Type B pancreatic cell (in vitro differentiated cells): ENCODE measurements at regions not wholly inside any gene's neighbourhood (a gene's known extent, or its start where the extent isn't known, plus 50 kb on each side); places are given as distances from the start of the nearest gene placed in this dataset.
"Not testable (repeated sequence)": the region's sequence is repeated elsewhere in the genome, so short reads cannot be mapped to it uniquely, and the experiment has no call there.

Source experiments
- DNase-seq: peaks from one replicate; pipeline ENCODE4 v3.0.0; 2021; ENCODE audit warnings: mixed read lengths; ENCODE audit not compliant: unreplicated experiment; ENCODE audit errors: extremely low spot score
- H3K27ac Mint-ChIP-seq: 2 replicates; pipeline ENCODE4 v1.8.0; 2021; ENCODE audit warnings: mild to moderate bottlenecking, mixed read lengths
- H3K27me3 Mint-ChIP-seq: 2 replicates; pipeline ENCODE4 v1.8.0; 2021; ENCODE audit warnings: mixed read lengths
- H3K36me3 Mint-ChIP-seq: 2 replicates; pipeline ENCODE4 v1.8.0; 2021; ENCODE audit warnings: mixed read lengths
- H3K4me1 Mint-ChIP-seq: one replicate; pipeline ENCODE4 v1.8.0; 2021; ENCODE audit warnings: mixed read lengths; ENCODE audit not compliant: unreplicated experiment
- H3K4me3 Mint-ChIP-seq: 2 replicates; pipeline ENCODE4 v1.8.0; 2021; ENCODE audit warnings: mild to moderate bottlenecking, mixed read lengths
- H3K9me3 Mint-ChIP-seq: 2 replicates; pipeline ENCODE4 v1.8.0; 2021; ENCODE audit warnings: mixed read lengths
- CTCF ChIP-seq: fragments of 200-600 bp; sonication (generic); conservative IDR thresholded peaks from 2 replicates; pipeline ENCODE4 v1.5.0; 2021; ENCODE audit warnings: antibody characterized with exemption, mild to moderate bottlenecking

GRCh38 chr3:8345398-8345797 lies 156.2 kb upstream of the LMCD1 start:
- TF ChIP-seq CTCF: no peak
- Mint-ChIP-seq H3K4me3 (no peak overlapping the region), H3K27me3 (no peaks in the 10 kb centered on the region), H3K9me3 (peaks cover 23% of the 10 kb centered on the region), H3K4me1 (peaks cover 7% of the 10 kb centered on the region), H3K27ac (no peak overlapping the region), H3K36me3 (no peaks in the 10 kb centered on the region)
- no peak for DNase-seq

DNA sequence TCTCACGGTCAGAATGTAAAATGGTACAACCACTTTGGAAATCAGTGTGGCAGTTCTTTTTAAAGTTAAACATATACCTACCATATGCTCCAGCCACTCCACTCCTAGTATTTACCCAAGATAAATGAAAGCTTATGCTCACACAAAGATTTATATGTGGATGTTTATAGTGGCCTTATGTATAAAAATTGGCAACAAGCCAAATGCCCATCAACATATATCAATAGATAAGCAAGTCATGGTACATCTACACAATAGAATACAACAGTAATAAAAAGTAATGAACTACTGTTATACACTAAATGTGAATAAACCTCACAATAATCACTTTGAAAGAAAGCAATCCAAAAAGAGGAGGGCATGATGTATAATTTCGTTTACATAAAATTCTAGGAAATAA lies 153.5 kb upstream of the LMCD1 start:
- Mint-ChIP-seq H3K27me3 (no peaks in the 10 kb centered on the region), H3K27ac (no peak overlapping the region), H3K4me3 (no peak overlapping the region), H3K36me3 (no peaks in the 10 kb centered on the region), H3K4me1 (no peaks in the 10 kb centered on the region), H3K9me3 (peaks cover 23% of the 10 kb centered on the region)
- TF ChIP-seq CTCF: no peak
- DNase-seq: no peak

DNA sequence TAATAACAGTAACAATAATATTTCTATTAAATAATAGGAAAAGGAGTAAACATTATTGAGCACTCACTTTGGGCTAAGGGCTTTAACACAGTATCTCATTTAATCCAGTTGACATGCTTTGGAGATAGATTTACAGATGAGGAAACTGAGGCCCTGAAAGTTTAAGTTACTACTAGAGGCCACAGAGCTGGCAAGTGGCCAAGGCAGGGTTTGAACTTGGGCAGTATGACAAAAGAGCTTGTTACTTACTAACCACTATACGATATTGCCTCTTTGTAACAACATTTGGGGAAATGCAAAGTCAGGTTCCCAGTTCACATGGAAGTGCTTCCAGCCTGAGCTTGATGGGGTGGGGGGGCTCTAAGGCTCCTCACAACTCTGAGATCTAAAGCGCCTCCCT lies 149.1 kb upstream of the LMCD1 start:
- Mint-ChIP-seq H3K4me3 (no peak overlapping the region), H3K4me1 (no peaks in the 10 kb centered on the region), H3K27ac (no peak overlapping the region), H3K36me3 (no peaks in the 10 kb centered on the region), H3K27me3 (peaks cover 6% of the 10 kb centered on the region), H3K9me3 (peaks cover 9% of the 10 kb centered on the region)
- no peak for TF ChIP-seq CTCF
- DNase-seq: no peak

DNA sequence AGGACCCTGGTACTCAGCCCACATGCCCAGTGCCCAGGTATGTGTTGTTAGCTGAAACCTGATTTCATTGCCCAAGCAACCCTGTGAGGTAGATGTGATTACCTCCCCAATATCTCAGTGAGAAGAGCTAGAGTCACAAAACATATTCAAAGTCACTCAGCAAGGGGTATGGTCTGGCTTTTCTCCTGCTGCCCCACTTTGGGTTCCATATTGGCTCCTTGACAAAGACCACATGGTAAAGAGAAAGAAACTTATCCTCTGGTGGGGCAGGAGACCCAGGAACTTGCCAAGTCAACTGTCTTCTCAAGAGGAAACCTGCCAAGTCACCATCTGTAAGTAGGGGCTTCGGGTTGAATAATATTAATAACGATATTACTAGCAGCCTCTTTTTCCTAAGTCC lies 148.3 kb upstream of the LMCD1 start:
- Mint-ChIP-seq H3K36me3 (peaks cover 3% of the 10 kb centered on the region), H3K9me3 (peaks cover 13% of the 10 kb centered on the region), H3K4me1 (no peaks in the 10 kb centered on the region), H3K27ac (no peak overlapping the region), H3K27me3 (peaks cover 10% of the 10 kb centered on the region), H3K4me3 (no peak overlapping the region)
- TF ChIP-seq CTCF: no peak
- no peak for DNase-seq

DNA sequence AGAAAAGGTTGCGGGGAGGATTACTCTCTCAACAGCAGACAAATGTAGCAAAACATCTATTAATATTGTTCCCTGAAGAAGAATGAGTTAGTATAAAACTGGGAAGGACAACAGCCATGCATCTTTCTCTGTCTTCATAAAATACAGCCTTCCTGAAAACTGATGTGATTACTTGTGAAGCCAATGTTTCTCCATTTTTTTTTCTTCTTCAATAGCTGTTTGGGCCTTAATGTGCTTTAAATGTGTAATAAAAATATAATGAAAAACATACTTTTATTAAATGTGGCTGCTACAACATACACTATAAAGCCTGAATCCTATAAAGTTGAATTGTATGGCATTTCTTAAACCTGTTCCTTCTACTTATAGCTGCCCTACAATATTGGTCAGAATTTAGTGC lies 146.3 kb upstream of the LMCD1 start:
- Mint-ChIP-seq H3K27ac (no peak overlapping the region), H3K36me3 (peaks cover 3% of the 10 kb centered on the region), H3K4me1 (no peaks in the 10 kb centered on the region), H3K4me3 (no peak overlapping the region), H3K27me3 (peaks cover 10% of the 10 kb centered on the region), H3K9me3 (peaks cover 5% of the 10 kb centered on the region)
- TF ChIP-seq CTCF: no peak
- no peak for DNase-seq

- H3K27me3 Mint-ChIP-seq: peaks cover 10% of the 10 kb centered on the region
- not testable (repeated sequence) for H3K4me1 Mint-ChIP-seq, DNase-seq, H3K36me3 Mint-ChIP-seq, H3K27ac Mint-ChIP-seq, H3K4me3 Mint-ChIP-seq, H3K9me3 Mint-ChIP-seq
Observed at GRCh38 chr3:8356066-8356465, 145.6 kb upstream of the LMCD1 start.
